RWPE2 (cell line): ENCODE measurements at regions not wholly inside any gene's neighbourhood (a gene's known extent, or its start where the extent isn't known, plus 50 kb on each side); places are given as distances from the start of the nearest gene placed in this dataset.

Source experiments
- ATAC-seq: fragments of 200-7000 bp; cut with Tn5 transposase; 3 replicates; pipeline ENCODE4 v1.9.1; 2021; ENCODE audit warnings: low read depth
- DNase-seq: peaks from one replicate; pipeline ENCODE4 v3.0.0-alpha.2; 2020; ENCODE audit warnings: low spot score
- H3K27ac ChIP-seq: fragments of 450-650 bp; 2 replicates; pipeline ENCODE4 v1.5.1; 2017; ENCODE audit warnings: mild to moderate bottlenecking; ENCODE audit not compliant: poor library complexity, severe bottlenecking
- H3K27me3 ChIP-seq: fragments of 250-450 bp; sonication (Bioruptor Pico); 2 replicates; pipeline ENCODE4 v1.5.1; 2021; ENCODE audit warnings: mild to moderate bottlenecking, moderate library complexity; ENCODE audit not compliant: insufficient read depth, poor library complexity, severe bottlenecking
- H3K36me3 ChIP-seq: fragments of 250-450 bp; sonication (Bioruptor Pico); 2 replicates; pipeline ENCODE4 v1.5.1; 2020; ENCODE audit warnings: low read depth, mild to moderate bottlenecking, moderate library complexity
- H3K4me1 ChIP-seq: fragments of 250-450 bp; sonication (Bioruptor Pico); 2 replicates; pipeline ENCODE4 v1.5.1; 2021; ENCODE audit warnings: mild to moderate bottlenecking, moderate library complexity; ENCODE audit not compliant: insufficient read depth, poor library complexity, severe bottlenecking
- H3K4me3 ChIP-seq: fragments of 250-450 bp; sonication (Bioruptor Pico); 2 replicates; pipeline ENCODE4 v1.5.1; 2021; ENCODE audit warnings: mild to moderate bottlenecking, moderate library complexity; ENCODE audit not compliant: severe bottlenecking
- H3K9me3 ChIP-seq: fragments of 250-450 bp; sonication (Bioruptor Pico); 2 replicates; pipeline ENCODE4 v1.5.1; 2021; ENCODE audit warnings: mild to moderate bottlenecking, moderate library complexity; ENCODE audit not compliant: severe bottlenecking
- CTCF ChIP-seq: fragments of 450-650 bp; IDR thresholded peaks from one replicate; pipeline ENCODE4 v1.5.1; 2017; ENCODE audit warnings: mild to moderate bottlenecking, moderate library complexity; ENCODE audit not compliant: poor library complexity, severe bottlenecking

- no peaks in the 10 kb centered on the region for H3K4me1 ChIP-seq
- peak; percentile 48 for TF ChIP-seq CTCF
- ATAC-seq (peak; percentile 76), DNase-seq (no peak)
- no peak overlapping the region for H3K27ac ChIP-seq
- H3K4me3 ChIP-seq = no peak overlapping the region
- no peaks in the 10 kb centered on the region for H3K9me3 ChIP-seq
- H3K27me3 ChIP-seq = no peaks in the 10 kb centered on the region
- H3K36me3 ChIP-seq = no peaks in the 10 kb centered on the region
Observed at GRCh38 chr16:55257966-55258613, 65.9 kb upstream of the IRX6 start.

- Histone ChIP-seq H3K27me3 (no peaks in the 10 kb centered on the region), H3K4me3 (no peak overlapping the region), H3K36me3 (no peaks in the 10 kb centered on the region), H3K27ac (no peak overlapping the region), H3K9me3 (peaks cover 2% of the 10 kb centered on the region), H3K4me1 (no peaks in the 10 kb centered on the region)
- no peak for DNase-seq
- no peak for TF ChIP-seq CTCF
- ATAC-seq = no peak
Observed at GRCh38 chr16:55261301-55261700, 62.7 kb upstream of the IRX6 start.

- Histone ChIP-seq H3K4me1 (no peaks in the 10 kb centered on the region), H3K4me3 (no peak overlapping the region), H3K27ac (no peak overlapping the region), H3K27me3 (no peaks in the 10 kb centered on the region), H3K9me3 (peaks cover 2% of the 10 kb centered on the region), H3K36me3 (no peaks in the 10 kb centered on the region)
- TF ChIP-seq CTCF = no peak
- ATAC-seq (no peak), DNase-seq (no peak)
Observed at GRCh38 chr16:55263271-55264250, 60.4 kb upstream of the IRX6 start.

DNA sequence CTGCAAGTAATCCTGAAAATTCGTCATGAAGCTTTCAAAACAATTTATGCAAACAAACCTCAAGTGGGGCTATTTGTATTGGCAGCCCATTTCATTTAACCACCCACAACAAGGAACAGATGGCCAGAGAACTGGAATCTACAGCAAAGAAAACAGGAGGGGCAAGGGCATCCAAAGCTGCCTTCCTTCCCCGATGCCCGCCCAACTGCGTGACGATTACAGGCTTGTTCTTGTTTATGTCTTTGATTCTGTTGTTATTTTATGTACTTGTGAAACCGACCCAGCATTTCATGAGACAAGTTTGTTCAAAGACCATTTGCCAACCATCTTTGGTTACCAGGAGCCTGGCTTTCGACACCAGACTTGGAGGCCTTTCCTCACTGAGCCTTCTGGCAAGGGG, 59.1 kb upstream of the IRX6 start:
- H3K27me3 ChIP-seq = no peaks in the 10 kb centered on the region
- ATAC-seq = peak; percentile 21; the same call in 1 of the 3 replicates
- no peaks in the 10 kb centered on the region for H3K4me1 ChIP-seq
- DNase-seq = no peak
- no peak overlapping the region for H3K27ac ChIP-seq
- H3K36me3 ChIP-seq = no peaks in the 10 kb centered on the region
- TF ChIP-seq CTCF = no peak
- peaks cover 2% of the 10 kb centered on the region for H3K9me3 ChIP-seq
- no peak overlapping the region for H3K4me3 ChIP-seq
